GM23248 (cell line): ENCODE measurements at regions not wholly inside any gene's neighbourhood (a gene's known extent, or its start where the extent isn't known, plus 50 kb on each side); places are given as distances from the start of the nearest gene placed in this dataset.

Experiments
- EZH2 ChIP-seq: fragments of 200-600 bp; sonication (generic); IDR thresholded peaks from 2 replicates; pipeline ENCODE4 v1.6.1; 2018; ENCODE audit warnings: antibody characterized with exemption, mild to moderate bottlenecking; ENCODE audit not compliant: insufficient read depth, poor library complexity, severe bottlenecking
- EZH2phosphoT487 ChIP-seq: fragments of 200-600 bp; sonication (generic); IDR thresholded peaks from 2 replicates; pipeline ENCODE4 v1.6.1; 2018; ENCODE audit warnings: antibody characterized with exemption, moderate library complexity, mild to moderate bottlenecking, low read depth; ENCODE audit not compliant: insufficient read depth

GRCh38 chr6:50655848-50656453 lies 57.4 kb upstream of the TFAP2D start:
- TF ChIP-seq EZH2, result no peak
- no peak for TF ChIP-seq EZH2phosphoT487
